Cardiac septum (tissue), 1 donor: ENCODE measurements at regions not wholly inside any gene's neighbourhood (a gene's known extent, or its start where the extent isn't known, plus 50 kb on each side); places are given as distances from the start of the nearest gene placed in this dataset.

ENCODE experiments used
- DNase-seq: peaks from one replicate; pipeline ENCODE4 v3.0.0-alpha.2; 2020; ENCODE audit warnings: low spot score
- intact Hi-C: fragments of 100-400 bp; cut with DNase I; formaldehyde crosslinking; loops from one replicate; pipeline ENCODE4 v1.14.0; 2022
- donor health status: DM: no; HTN: no; CAD: no.

GRCh38 chr20:58096880-58097423, 131.5 kb downstream of the ANKRD60 start:
- intact Hi-C loops: no loop called here
- DNase-seq: no peak

DNA sequence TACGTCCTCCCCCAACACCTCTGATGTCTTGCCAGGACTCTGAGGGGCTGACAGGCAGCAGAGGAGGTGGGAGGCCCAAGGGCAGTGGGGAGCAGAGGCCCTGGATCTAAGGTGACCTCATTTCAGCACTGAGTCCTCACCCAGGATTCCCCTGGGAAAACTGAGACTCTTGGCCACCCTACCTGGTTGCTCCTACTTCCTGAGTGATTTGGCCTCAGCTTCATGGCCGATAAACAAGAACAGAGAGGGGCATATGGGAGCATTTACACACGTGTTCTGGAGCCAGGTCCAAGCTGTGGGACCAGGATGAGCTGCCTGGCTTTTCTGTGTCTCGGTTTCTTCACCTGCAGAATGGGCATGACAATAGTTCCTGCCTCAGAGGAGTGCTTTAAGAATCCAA, 133.8 kb downstream of the ANKRD60 start:
- intact Hi-C loops: no loop called here

DNA sequence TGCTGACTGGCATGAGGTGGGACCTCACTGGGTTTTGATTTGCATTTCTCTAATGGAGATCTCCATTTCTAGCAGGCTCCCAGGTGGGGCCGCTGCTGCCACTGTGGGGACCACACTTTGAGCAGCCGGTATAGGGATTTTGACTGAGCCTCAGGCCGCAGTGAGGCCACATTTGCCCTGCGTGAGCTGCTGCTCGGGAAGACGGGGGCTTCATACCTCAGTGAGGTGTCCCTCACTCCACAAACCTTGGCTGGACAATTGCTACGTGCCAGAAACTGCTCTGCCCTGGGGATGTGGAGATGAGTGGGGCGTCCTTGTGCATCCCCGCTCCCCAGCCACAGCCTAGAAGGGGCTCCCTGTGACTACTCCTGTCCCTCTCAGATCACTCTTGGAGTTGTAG, 134.3 kb downstream of the ANKRD60 start:
- no peak for DNase-seq
- intact Hi-C loops: no loop called here

More for the DNA sequence above, 133.8 kb downstream of the ANKRD60 start:
- no peak for DNase-seq

DNA sequence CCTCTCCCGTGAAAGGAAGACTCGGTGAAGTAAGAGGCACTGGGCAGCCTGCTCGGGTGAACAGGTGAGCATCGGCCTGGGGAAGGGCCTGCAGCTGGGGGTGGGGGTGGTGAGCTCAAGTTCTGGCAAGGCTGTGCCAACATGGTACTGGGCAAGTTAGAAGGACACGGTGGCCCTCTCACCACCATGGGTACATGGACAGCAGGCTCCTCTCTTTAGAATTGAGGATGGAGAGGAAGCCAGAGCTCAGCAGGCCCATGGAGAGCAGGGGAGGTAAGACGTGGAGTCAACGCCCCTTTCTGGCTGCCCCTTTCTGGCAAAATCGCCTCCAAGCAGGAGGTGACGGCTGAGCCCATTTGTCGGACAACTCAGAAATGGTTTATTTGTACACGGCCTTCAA, 135.6 kb downstream of the ANKRD60 start:
- no peak for DNase-seq
- intact Hi-C loops: no loop called here

GRCh38 chr20:58092353-58092752, 136.1 kb downstream of the ANKRD60 start:
- DNase-seq: no peak
- intact Hi-C loops: no loop called here

GRCh38 chr20:58091810-58092209, 136.6 kb downstream of the ANKRD60 start:
- intact Hi-C loops: no loop called here
- no peak for DNase-seq

GRCh38 chr20:58090161-58090560, 138.3 kb downstream of the ANKRD60 start:
- intact Hi-C loops: no loop called here
- no peak for DNase-seq

DNA sequence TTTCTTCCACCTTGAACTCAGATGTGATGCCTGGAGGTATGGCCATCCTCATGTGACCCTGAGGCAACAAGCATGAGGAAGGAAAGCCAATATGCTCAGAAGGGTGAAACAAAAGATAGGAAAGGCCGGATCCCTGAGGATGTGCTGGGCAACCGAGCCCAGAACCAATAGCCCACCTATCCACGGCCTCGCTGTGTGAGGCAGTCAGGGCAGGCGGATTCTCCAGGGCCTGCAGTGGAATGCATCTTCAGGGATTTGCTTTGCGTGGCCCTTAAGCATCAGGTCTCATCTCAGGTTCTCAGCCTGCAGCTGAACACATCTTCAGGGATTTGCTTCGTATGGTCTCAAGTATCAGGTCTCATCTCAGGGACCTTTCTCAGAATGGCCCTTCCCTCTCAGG, 139.8 kb downstream of the ANKRD60 start:
- intact Hi-C loops: no loop called here
- no peak for DNase-seq

- intact Hi-C loops: no loop called here
These were observed 140.3 kb downstream of the ANKRD60 start for GRCh38 chr20:58088105-58088504.

DNA sequence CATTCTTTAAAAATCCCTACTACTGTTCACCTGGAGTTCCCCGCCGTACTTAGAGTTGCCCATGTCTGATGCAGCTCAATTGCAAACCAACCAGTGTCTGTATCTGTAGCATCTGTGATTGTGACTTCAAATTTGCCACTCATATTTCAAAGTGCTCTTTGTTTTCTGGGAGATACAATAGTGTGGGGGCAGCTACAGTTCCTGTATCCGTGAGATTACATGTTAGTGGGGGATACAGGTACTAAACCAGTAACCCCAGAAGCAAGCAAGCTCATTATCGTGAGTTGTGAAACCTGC, 140.9 kb downstream of the ANKRD60 start:
- DNase-seq: no peak
- intact Hi-C loops: loop anchor here (1.0 kb wide), 1 partner anchor 433 kb away; no protein-coding TSS in a partner anchor

More at GRCh38 chr20:58088105-58088504, 140.3 kb downstream of the ANKRD60 start:
- no peak for DNase-seq

GRCh38 chr20:58086763-58087561, 141.5 kb downstream of the ANKRD60 start:
- intact Hi-C loops: loop anchor here (1.0 kb wide), 1 partner anchor 433 kb away; no protein-coding TSS in a partner anchor
- DNase-seq: no peak

- intact Hi-C loops: no loop called here
- DNase-seq: no peak
These were observed 143.5 kb downstream of the ANKRD60 start for GRCh38 chr20:58084966-58085365.

GRCh38 chr20:58084566-58084965, 143.9 kb downstream of the ANKRD60 start:
- intact Hi-C loops: no loop called here
- no peak for DNase-seq

DNA sequence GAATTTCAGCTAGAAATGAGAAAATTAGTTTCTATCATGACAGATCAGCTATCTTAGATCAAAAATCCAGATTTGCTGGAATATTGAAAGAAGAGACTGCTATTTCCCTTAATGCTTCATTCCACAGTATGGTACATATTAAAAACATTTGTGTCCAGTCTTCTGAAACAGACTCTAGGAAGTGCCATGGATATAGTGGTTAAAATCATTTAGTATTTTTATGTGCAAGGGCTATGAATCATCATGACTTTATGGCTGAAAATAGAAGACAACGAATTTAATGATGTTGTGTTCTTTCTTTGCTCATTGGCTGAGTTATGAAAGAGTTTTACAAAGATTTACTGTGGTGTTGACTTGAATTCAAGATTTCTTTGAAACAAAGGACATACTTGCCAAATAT, 146.6 kb downstream of the ANKRD60 start:
- DNase-seq: no peak
- intact Hi-C loops: no loop called here

- intact Hi-C loops: loop anchor here (10.0 kb wide), 1 partner anchor 84 kb away; no protein-coding TSS in a partner anchor
- DNase-seq: no peak
These were observed 149.5 kb downstream of the ANKRD60 start for GRCh38 chr20:58078741-58079522.

DNA sequence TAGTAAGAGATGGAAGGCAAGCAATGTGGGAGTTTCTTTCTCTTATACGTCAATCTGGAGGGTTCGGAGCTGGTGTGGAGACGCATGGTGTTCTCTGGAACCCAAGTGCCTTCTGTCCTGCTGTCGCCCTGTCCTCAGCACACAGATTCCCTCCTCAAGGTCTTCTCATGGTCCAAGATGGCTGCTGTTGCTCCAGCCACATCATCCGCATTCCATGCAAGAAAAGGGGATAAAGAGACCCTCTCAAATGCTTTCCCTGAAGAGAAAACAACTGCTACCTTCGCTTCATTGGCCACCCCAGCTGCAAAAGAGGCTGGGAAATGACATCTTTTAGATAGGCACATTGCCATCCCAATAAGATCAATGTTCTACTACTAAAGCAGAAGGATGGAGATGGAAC, 151.2 kb downstream of the ANKRD60 start:
- DNase-seq: no peak
- intact Hi-C loops: loop anchor here (10.0 kb wide), 1 partner anchor 82 kb away; no protein-coding TSS in a partner anchor

- intact Hi-C loops: loop anchor here (10.0 kb wide), 1 partner anchor 82 kb away; no protein-coding TSS in a partner anchor
- DNase-seq: no peak
These were observed 152.0 kb downstream of the ANKRD60 start for GRCh38 chr20:58076405-58076804.

DNA sequence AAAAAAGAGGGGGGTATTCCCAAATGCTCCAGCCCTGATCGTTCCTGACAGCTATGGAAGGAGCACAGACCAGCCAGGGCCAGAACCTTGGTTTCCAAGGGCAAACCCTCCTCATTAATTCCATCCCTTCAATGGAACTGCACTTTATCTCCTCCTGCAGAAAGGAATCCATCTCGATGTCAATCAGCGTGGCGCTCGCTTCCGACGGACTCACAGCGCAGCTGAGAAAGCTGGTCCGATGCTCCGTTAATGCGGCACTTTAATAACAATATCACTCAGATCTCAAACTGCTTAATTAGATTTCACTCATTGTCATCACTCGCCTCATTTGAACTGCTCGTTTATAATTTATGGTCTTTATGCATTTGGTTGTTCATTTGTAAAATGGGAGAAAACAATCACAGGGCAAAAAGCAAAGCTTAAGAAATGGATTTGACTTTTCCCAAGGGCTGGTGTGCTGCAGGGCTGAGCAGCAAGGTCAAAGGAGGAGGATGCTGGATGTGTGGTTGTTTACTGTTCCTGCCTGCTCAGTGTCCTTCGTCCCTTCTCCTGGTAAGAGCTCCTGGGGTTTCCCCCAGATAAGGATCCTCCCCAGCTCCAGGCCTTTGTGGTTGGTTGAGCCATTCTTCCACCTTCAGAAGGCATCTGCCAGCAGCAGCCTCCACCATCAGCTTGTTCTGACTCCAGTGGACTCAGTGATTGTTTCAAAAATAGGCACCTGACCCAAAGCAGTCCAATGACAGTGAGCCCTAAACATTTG, 152.7 kb downstream of the ANKRD60 start:
- intact Hi-C loops: loop anchor here (10.0 kb wide), 1 partner anchor 81 kb away; no protein-coding TSS in a partner anchor
- DNase-seq: no peak

DNA sequence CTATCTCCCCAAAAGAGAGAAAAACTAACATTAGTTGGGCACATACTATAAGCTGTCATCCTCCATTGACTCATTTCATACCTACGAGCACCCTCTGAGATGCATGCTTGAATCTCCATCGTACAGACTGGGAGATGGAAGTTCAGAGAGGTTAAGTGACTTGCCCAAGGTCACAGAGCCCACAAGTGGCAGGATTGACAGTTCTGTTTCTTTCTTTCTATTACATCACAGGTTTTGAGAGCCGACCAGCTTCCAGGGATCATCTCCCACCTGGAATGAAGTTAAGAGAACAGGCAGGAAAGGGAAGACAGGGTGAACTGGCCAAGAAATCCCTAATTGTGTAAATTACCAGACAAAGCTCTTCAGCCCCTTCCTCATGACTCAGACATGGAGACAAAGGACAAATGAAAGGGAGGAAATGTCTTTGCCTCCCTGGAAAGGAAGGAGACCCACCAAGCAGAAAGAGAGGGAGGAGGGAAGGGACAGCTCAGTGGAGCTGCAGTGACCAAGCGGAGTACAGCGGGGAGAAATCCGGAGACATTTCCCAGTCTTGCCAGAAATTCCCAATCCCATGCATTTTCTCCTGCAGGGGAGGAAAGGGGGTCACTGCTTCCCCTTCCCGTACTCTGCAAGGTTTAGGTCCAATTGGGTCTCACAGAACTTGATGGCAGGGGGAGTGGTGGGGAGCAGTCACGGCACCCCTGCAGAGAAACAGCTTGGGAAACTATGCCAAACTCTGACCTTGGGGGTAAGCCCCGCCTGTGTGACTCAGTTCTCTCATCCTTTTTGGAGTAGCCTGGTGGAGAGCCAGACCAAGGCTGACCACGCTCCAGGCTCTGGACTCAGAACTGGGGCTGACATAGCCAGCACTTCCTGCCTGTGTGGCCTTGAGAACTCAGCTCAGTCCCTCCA, 154.3 kb downstream of the ANKRD60 start:
- DNase-seq: no peak
- intact Hi-C loops: loop anchor here (10.0 kb wide), 1 partner anchor 79 kb away; no protein-coding TSS in a partner anchor
